Anterior cingulate cortex (tissue), 58 donors: ENCODE measurements at regions not wholly inside any gene's neighbourhood (a gene's known extent, or its start where the extent isn't known, plus 50 kb on each side); places are given as distances from the start of the nearest gene placed in this dataset.
"Not testable (repeated sequence)": the region's sequence is repeated elsewhere in the genome, so short reads cannot be mapped to it uniquely, and the experiment has no call there.

ENCODE experiments used
- DNase-seq, 58 donors: peaks; one replicate each; lab custom pipeline; 2025; lab: John Stamatoyannopoulos, UW

- no peak for DNase-seq
These were observed 167.3 kb upstream of the PGR start for GRCh38 chr11:101296896-101297295.

- DNase-seq: no peak
These were observed 163.1 kb upstream of the PGR start for GRCh38 chr11:101292661-101293240.

- no peak for DNase-seq
These were observed 161.7 kb upstream of the PGR start for GRCh38 chr11:101291279-101291678.

- no peak for DNase-seq
These were observed 158.8 kb upstream of the PGR start for GRCh38 chr11:101288392-101288791.

- no peak for DNase-seq
These were observed 150.1 kb upstream of the PGR start for GRCh38 chr11:101279728-101280127.

- no peak for DNase-seq
These were observed 148.7 kb upstream of the PGR start for GRCh38 chr11:101278286-101278685.

- no peak for DNase-seq
These were observed 147.4 kb upstream of the PGR start for GRCh38 chr11:101277036-101277435.

GRCh38 chr11:101269990-101270660 is 140.5 kb upstream of the PGR start:
- DNase-seq: no peak

GRCh38 chr11:101269390-101269789 is 139.8 kb upstream of the PGR start:
- DNase-seq: no peak

- no peak for DNase-seq
These were observed 138.0 kb upstream of the PGR start for GRCh38 chr11:101267654-101268053.

- DNase-seq: no peak
These were observed 134.7 kb upstream of the PGR start for GRCh38 chr11:101264306-101264705.

- DNase-seq: no peak
These were observed 133.4 kb upstream of the PGR start for GRCh38 chr11:101262995-101263394.

- DNase-seq: no peak
These were observed 132.6 kb upstream of the PGR start for GRCh38 chr11:101262258-101262657.

- no peak for DNase-seq
These were observed 125.4 kb upstream of the PGR start for GRCh38 chr11:101255036-101255435.

- DNase-seq: no peak
These were observed 124.4 kb upstream of the PGR start for GRCh38 chr11:101254037-101254436.

- not testable (repeated sequence) for DNase-seq
These were observed 116.0 kb upstream of the PGR start for GRCh38 chr11:101245635-101246034.

GRCh38 chr11:101245081-101245480 is 115.5 kb upstream of the PGR start:
- DNase-seq: not testable (repeated sequence)

GRCh38 chr11:101241160-101241795 is 111.7 kb upstream of the PGR start:
- no peak for DNase-seq

GRCh38 chr11:101231207-101231834 is 101.7 kb upstream of the PGR start:
- not testable (repeated sequence) for DNase-seq

- no peak for DNase-seq
These were observed 97.0 kb upstream of the PGR start for GRCh38 chr11:101226617-101227016.

GRCh38 chr11:101224221-101224620 is 94.6 kb upstream of the PGR start:
- DNase-seq: no peak

GRCh38 chr11:101218091-101218490 is 88.5 kb upstream of the PGR start:
- DNase-seq: not testable (repeated sequence)
